Fibroblast of pulmonary artery (primary cell): ENCODE measurements at regions not wholly inside any gene's neighbourhood (a gene's known extent, or its start where the extent isn't known, plus 50 kb on each side); places are given as distances from the start of the nearest gene placed in this dataset.
A peak's percentile ranks its signal among the peaks of the same experiment; 100 is the strongest.

Experiments
- DNase-seq: peaks from one replicate; pipeline ENCODE4 v3.0.0-alpha.2; 2010; ENCODE audit warnings: low read depth
- H3K4me3 ChIP-seq: replicated peaks from 2 replicates; pipeline ENCODE4 v1.5.1; 2011; ENCODE audit warnings: low read depth, mild to moderate bottlenecking, control low read depth, low read length, moderate library complexity
- TF ChIP-seq, protein P1 (sequence below): IDR thresholded peaks from 2 replicates; pipeline ENCODE4 v1.5.1; 2011; ENCODE audit warnings: mild to moderate bottlenecking, control low read depth, low read length, inconsistent platforms; ENCODE audit errors: missing control alignments

DNA sequence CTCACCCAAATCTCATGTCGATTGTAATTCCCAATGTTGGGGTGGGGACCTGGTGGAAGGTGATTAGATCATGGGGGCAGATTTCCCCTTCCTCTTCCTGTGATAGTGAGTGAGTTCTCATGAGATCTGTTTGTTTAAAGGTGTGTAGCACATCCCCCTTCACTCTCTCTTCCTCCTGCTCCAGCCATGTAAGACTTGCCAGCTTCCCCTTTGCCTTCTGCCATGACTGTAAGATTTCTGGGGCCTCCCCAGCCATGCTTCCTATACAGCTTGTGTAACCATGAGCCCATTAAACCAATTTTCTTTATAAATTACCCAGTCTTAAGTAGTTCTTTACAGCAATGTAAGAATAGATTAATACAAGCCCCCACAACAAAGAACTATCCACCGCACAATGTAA lies 109.9 kb upstream of the JAZF1 start:
- TF ChIP-seq, protein P1, sequence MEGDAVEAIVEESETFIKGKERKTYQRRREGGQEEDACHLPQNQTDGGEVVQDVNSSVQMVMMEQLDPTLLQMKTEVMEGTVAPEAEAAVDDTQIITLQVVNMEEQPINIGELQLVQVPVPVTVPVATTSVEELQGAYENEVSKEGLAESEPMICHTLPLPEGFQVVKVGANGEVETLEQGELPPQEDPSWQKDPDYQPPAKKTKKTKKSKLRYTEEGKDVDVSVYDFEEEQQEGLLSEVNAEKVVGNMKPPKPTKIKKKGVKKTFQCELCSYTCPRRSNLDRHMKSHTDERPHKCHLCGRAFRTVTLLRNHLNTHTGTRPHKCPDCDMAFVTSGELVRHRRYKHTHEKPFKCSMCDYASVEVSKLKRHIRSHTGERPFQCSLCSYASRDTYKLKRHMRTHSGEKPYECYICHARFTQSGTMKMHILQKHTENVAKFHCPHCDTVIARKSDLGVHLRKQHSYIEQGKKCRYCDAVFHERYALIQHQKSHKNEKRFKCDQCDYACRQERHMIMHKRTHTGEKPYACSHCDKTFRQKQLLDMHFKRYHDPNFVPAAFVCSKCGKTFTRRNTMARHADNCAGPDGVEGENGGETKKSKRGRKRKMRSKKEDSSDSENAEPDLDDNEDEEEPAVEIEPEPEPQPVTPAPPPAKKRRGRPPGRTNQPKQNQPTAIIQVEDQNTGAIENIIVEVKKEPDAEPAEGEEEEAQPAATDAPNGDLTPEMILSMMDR, result no peak
- no peak for DNase-seq
- H3K4me3 ChIP-seq, result no peak overlapping the region

DNA sequence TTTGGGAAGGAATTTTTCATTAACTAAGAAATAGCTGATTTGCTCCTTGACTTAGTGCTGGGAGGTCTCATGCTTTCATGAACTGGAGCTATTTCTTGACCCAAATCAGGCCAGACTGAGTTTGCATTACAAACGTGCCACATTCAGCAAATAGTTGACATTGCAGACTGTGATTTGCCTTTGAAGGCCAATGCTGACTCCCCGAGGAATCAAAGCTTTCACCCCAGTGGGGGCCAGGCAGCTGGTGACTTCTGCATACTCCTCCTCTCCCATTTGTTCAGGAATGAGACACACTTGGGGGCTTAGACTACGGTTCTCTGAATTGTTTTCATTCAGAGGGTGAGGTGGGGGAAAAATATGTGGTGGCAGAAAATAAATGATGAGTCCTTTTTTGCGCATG lies 111.0 kb upstream of the JAZF1 start:
- TF ChIP-seq, protein P1, result no peak
- DNase-seq, result no peak
- H3K4me3 ChIP-seq, result no peak overlapping the region

DNA sequence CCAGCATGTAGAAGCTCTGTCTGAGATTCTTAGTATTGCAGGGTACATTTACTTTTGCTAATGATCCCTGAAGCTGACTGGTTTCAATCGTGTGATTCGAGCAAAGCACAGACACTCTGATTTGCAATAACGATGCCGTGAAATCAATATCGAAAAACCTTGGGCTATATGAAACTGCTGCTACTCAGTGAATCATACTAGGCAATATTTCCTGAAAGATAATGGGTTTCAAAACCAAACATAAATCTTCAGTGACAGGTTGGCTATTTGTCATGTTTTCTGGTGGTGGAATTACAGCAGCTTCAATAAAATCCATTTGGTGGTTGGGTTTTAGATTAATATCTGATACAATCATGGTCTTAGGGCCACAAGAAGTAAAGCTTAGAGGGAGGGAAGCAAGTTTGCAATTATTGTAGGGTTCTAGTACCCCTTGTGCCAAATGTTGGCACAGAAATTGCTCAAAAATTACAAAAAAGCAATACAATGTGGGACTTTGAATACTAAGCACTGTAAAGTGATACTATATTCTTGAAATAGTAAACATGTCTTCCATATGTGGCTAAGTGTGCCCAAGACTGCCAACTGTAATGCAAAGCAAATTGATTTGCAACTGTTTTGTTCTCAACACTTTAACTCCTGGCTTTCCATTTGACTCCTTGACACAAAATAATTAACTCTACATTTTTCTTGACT lies 112.4 kb upstream of the JAZF1 start:
- no peak overlapping the region for H3K4me3 ChIP-seq
- TF ChIP-seq, protein P1, result no peak
- DNase-seq, result no peak

DNA sequence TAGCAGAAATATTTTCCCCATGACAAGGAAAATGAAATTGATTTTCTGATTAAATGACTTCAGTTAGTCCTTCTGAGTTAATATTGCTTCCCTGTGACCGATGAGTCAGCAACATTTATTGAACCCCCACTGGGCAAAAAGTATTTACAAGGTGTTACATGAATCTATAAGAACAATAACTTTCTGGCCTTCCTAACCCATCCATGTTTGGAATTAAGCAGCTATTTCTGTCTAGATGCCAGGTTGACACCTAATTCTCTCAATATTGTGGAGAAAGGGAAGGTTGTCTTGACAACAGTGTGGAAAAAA lies 112.9 kb upstream of the JAZF1 start:
- DNase-seq, result no peak
- no peak overlapping the region for H3K4me3 ChIP-seq
- TF ChIP-seq, protein P1, result no peak

DNA sequence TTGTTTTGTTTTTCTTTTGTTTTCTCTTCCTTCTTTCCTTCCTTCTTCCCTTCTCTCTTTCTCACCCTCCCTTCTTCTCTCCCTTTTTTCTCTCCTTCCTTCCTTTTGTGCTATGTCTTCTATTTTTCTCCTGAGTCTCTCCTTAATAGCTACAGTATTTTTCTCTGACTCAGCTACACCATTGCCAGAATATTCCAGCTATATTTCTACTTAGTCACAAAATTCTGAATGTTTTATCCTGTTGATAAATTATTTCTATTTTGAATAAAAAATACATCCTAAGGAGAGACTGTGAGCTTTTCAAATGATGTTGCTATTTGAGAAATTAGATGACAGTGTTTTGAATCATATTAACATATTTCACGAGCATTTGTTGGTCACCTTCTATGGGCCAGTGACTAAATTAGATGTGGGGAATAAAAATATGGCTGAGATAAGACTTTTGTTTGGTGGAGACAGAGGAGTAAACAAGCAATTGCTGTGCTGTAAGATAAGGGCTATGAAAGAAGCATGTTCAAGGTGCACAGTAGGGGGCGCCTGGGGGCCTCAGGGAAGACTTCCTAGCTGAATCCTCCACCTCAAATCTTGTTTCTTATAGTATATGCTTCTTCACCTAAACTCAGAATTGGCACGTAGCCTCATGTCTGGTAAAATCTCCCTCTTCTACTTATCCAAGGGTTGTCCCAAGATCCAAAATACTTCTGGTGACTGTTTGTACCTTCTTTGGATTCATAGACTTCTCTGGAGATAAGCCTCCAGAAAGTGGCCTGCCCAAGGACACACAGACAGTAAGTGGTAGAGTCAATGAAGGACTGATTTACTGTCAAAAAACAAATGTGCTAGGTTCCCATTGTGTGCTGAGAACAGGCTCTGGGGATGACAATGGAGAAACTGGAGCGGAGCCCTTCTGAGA lies 115.5 kb upstream of the CREB5 start:
- TF ChIP-seq, protein P1, result peak; percentile 71
- H3K4me3 ChIP-seq, result no peak overlapping the region
- peak; percentile 47 for DNase-seq

DNA sequence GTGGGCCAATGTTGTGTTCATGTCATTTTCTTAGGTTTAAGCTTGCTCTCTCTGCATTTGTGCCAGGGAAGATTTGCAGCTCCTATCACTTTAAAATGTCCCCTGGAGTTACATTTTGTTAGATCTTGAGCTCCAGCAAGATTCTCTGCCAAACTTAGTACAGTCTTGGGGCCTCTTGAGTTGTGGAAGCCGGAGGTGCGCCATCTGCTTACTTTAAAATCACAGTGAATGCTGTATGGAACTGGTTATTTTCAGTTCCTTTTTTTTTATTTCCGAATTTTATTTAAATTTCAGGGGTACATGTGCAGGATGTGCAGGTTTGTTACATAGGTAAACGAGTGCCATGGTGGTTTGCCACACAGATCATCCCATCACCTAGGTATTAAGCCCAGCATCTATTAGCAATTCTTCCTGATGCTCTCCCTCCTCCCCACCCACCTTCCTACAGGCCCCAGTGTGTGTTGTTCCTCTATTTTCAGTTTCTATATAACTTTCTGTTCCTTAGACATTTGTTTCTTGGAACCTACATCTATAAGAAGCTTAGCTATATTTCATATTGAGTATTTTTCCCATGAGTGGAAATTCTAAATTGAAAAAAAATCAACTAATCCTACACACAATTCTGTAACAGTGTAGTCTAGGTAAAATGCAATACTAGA lies 114.4 kb upstream of the CREB5 start:
- no peak overlapping the region for H3K4me3 ChIP-seq
- TF ChIP-seq, protein P1, result no peak
- DNase-seq, result no peak
